Activated CD4-positive, alpha-beta T cell treated with anti-CD3 and anti-CD28 coated beads for 48 hours (primary cell): ENCODE measurements at regions not wholly inside any gene's neighbourhood (a gene's known extent, or its start where the extent isn't known, plus 50 kb on each side); places are given as distances from the start of the nearest gene placed in this dataset.

Source experiments
- DNase-seq: peaks from one replicate; pipeline ENCODE4 v3.0.0-alpha.2; 2020

DNA sequence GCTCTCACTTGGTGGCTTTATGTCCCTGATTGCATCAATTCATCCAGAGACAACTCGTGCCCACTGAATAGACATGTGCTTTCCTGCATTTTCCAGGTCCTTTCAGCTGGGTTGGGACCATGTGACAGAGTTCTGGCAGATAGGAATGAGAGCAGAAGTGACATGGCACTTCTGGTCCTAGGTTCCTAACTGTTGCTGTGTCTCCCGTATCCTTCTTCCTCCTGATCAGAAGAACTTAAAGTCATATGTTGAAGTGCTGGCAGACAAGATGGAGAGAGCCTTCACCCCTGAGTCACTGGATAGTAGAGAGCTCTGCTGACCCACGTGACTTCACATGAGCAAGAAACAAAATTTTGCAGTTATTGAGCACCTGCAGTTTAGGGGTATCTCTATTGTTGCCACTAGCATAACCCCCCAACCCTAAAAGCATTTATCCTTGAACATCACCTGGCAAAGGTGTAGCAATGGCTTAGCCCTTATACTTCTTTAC lies 80.0 kb downstream of the NREP start:
- no peak for DNase-seq

DNA sequence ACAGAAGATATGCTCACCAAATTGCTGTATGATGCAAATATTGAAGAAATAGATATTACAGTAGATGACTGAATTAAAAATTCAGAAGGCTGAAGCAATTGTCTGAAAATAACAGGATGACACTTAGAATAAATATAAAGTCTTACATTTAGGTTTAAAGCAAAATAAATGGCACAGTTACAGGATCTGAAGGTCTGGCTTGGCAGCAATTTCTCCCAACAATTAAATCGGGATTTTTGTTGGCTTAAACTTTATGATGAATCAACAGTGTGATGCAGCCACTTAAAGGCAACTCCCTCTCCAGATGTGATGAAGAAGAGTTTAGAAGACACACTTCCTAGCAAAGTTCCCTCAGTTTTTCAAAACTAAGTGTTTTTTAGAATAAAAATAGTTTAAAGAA lies 80.5 kb downstream of the NREP start:
- DNase-seq, result no peak

DNA sequence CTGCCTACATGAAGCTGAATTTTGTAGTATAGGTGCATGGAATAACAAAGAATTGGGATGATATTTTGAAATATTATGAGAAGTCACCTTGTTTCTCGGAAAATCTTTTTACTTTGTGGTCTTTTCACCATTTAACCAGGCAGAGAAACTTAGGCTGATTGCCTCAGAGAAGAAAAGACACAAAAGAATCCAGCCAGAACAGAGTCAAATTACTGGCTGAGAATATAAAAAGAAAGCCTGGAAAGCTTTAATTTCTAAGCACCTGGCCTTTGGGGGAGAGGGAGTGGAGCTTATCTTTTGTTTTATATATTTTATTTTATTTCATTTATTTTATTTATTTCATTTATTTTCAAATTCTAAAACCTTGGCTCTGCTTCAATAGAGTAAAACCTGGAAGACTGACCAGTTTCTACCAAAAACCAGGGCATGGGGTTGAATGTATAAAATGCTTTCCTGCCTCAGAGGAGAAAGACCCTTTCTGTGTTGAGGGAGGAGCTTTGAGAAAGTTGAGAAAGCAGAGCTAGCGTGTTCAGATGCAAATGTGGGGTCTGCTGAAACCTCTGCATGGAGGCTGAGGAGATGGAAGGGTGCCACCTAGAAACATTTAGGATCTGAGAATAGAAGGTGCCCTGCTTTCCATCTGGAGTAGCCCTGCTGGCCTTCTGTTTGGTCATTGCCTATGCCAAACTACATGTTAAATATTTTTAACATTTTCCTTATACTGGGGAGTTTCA lies 81.6 kb downstream of the NREP start:
- DNase-seq, result no peak

DNA sequence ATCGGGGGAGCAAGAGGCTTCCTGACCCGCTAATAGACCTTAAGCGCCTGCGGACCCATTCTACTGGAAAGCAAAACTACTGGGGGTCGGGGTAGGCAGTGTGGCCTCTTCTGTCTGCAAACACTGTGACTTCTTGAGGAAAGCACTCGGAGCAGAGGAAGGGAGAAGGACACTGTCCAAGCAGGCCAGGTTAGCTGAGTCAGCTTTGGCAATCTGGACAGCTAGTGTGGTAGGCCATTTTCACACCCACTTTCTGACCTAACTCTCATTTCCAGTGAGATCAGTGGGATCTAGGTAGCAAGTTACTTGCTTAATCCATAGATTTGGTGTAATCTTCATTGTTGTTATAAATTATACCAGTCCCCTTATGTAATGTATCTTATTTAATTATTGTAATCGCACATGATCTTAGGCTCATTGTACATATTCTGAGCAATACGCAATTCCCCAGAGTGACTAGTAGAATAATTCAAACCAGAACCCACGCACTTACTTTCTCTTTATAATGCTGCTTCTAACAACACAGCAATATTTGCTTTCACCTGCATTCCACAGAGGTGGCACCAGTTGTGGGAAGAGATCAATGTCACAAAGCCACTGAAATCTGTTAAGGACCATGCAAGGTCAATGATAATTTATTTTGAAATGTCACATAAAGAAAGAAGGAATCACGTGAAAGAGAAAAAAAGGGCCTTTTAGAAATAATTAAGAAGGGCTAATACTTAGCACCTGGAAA lies 82.9 kb downstream of the NREP start:
- DNase-seq, result no peak

DNA sequence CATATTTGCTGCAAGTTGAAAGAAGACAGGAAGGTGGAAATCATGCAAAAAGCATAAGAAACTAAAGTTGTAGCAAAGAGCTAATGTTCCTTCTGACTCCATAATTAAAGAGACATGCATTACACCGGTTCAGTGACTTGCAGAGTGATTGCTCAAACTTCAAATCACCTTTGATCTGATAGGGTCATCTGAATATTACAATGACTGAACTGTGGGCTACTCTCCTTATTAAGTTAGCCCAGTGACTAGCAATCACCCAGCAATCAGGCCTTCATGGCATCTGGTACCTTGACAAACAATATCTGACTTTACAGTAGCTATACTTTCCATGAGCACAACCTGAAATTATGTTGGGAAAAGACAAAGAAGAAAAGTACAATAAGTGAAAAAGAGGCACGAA lies 84.9 kb downstream of the NREP start:
- DNase-seq, result no peak

DNA sequence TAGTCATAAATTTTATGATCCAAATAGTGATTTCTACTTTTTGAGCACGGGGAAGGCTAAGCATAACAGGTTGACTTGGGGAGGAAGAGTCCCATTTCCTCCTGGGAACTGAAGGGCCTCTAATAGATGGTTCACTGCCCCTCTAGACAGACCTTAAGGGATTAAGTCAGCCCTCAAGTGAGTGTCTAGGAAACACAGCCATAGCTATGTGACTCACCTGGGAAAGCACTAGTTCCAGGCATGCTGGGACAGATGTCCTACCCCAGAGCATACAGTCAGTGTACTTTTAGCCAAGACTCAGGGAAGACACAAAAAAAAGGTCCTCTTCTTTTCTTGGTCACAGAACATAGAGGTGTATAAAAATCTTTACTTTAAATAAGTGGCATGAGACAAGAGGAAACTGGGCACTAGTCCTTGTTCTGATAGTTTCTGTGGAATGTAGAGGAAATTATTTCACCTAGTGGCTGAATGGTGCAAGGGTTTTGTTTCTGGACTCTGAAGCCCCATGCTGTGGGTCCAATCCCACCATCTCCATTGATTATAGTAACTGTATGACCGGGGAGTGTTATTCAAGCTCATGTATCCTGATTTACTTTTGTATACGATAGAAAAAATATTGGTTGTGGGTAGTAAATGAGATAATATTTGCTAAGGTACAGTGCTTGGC lies 86.0 kb downstream of the NREP start:
- no peak for DNase-seq

DNA sequence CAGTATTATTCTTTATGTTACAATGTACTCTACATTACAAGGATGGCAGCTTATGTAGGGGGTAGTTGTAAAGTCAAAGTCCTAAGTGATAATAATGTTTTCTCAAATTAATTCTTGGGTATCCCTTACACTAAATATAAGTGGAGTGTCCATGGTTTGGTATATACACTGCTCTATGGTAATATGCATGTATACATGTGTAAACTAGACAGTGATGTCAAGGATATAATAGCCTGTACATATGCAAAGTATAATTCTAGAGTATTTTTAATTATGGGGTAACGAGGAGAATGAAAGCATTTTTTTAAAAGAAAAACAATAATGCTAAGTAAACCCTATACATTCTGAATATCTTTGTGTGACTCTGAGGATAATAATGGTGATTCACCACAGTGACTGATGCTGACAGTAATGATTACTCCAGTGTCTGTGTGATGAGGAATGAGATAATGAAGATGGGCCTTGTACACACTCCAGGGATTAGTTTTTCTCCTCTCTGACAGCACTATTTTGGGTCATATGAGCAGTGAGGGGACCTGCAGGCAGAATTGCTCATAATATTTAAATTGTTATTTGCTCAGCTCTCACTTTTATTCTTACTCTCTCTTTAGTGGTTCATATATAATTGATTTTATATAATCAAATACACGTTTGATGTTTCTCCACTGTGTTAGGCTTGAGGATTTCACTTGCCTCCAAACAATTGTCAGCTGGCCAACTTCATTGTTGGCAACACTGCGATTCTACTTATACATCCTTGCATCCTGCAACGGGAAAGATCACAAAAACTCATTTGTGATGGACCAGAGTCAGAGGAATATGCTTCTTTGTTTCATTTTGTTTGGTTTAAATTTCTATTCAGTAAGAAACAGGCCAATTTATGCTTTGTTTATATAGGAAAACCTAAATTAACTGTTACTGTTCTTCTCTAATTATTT lies 88.2 kb downstream of the NREP start:
- no peak for DNase-seq

DNA sequence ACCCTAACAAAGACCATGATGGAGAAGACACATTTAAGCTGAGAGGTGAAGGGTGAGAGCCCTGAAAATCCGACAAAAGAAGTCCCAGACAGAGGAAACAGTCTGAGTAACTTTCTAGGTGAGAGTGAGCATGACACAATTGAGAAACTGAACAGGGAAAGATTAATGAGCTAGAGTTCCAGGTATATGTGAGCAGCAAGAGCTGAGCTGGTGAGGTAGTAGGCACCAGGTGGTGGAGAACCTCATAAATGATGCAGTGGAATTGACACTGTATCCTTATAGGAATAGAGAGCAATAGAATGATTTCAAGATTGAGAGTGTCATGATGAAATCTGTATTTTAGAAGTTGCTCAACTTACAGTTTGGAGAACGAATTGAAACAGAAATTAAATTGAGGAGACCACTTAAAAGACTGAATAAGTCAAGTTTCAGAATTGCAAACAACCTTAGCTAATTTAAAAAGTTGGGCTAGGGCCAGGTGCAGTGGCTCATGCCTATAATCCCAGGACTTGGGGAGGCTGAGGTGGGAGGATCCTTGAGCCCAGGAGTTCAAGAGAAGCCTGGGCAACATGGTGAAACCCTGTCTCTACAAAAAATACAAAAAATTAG lies 89.8 kb downstream of the NREP start:
- DNase-seq, result peak; percentile 5

DNA sequence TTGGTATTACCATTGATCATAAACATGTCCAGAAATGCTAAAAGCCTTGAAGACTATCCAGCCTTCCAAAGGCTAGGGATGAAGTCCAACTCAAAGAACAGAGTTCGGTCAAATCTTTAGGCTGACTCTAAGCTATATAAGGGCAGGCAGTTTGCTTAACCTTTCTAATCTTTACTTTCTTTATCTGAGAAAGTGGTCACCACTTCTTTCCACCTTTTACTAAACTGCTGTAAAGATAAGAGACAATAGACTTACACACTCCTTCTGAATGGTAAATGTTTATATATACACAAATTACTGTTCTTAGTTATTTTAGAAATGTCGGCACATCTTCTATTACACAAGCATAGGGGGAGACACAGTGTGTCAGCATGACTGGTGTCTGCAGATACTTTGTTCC lies 100.4 kb downstream of the NREP start:
- no peak for DNase-seq

DNA sequence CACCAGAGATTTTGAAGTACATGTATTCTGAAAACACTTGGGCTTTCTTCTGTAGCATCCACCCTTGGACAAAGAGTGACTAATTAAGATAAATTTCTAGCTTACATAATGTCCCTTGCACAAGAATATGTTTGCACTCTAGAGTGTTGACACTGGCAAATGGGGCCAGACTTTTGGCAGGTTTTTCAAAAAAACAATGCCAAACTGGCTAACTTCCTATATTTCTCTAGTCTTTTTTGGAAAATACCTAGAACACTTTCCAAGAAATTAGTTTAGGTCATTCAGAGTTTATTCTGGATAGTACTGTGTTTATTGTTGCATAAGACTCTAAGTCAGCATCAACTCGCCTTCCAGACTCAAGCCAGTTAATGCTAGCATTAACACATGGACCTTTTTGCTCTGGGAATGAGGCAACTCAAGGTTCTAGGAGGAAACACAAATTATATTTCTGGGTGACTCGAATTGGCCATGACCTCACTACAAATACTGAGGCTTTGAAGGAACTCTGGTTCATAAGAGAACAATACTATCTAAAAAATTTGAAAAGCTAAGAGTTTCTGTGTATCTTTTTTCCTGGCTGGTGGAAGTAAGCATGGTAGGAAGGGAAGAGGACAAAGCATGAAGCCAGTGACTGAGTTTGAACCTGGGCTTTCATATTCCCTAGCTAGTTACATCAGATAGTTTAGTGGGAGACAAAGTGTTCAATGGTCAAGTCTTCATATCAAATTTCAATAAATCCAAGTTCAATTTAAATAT lies 101.6 kb downstream of the NREP start:
- DNase-seq, result no peak

DNA sequence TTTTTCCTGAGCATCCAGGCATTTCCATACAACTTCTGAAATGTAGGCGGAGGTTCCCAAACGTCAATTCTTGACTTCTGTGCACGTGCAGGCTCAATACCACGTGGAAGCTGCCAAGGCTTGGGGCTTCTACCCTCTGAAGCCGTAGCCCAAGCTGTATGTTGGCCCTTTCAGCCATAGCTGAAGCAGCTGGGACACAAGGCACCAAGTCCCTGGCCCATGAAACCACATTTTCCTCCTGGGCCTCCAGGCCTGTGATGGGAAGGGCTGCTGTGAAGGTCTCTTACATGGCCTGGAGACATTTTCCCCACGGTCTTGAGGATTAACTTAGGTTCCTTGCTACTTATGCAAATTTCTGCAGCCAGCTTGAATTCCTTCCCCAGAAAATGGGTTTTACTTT lies 103.6 kb downstream of the NREP start:
- no peak for DNase-seq

DNA sequence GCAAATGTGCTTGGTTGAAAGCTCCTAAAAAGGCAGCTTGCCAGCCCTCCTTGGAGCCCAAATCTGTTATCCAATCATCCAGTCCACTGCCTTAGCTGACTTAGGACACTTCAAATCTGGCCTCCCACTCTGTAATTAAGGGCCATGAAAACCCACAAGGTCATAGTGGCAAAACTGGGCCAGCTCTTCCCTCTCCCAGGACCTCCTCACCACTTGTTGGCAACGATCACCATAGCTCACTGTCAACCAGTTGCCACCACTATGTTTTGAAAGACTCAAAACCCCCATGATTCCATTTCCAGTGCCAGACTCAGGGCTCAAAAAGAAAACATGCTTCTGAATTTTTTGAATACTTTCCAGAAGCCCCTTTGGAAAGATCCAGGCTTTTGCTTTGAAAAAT lies 107.5 kb downstream of the NREP start:
- DNase-seq, result no peak

DNA sequence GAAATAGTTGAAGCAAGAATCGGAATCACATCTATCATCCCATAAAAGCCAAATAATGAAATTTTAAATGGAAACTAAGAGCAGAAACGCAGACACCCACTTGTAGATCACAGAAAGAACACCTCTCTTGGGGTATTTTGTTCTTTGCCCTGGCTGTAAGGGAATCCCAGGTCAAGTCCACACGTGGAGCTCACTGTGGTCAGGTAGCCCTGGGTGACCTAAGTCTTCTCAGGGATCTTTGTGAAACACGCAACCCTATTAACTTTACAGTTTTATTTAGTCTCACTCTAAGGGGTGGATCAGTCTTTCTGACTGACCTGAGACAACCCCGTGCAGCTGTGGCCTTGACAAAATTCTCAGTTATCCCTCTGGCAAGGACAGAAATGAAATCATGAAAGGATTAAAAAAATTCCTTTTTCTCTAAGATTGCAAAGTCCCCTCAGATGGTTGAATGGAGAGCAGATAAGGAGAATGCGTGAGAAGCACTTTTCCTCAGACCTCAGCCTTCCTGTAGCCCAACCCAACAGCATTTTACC lies 111.6 kb downstream of the NREP start:
- DNase-seq, result no peak

DNA sequence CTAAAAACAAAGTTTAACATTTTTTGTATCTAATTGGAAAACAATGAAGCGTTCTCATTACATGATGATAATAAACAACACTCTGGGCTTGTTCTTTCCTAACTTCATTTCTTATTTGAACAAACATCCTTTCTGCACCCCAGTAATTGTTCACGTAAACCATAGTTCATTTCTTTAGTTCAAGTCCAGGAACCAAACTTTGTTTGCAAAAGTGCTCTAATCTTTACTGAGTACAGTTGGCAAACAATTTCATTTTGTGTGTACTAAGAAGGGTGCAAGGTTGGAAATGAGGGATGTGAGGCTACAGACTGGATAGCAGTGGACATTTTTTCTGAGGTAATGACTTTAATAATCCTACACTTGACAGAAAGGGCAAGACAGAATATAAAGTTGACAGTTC lies 113.5 kb downstream of the NREP start:
- DNase-seq, result no peak

DNA sequence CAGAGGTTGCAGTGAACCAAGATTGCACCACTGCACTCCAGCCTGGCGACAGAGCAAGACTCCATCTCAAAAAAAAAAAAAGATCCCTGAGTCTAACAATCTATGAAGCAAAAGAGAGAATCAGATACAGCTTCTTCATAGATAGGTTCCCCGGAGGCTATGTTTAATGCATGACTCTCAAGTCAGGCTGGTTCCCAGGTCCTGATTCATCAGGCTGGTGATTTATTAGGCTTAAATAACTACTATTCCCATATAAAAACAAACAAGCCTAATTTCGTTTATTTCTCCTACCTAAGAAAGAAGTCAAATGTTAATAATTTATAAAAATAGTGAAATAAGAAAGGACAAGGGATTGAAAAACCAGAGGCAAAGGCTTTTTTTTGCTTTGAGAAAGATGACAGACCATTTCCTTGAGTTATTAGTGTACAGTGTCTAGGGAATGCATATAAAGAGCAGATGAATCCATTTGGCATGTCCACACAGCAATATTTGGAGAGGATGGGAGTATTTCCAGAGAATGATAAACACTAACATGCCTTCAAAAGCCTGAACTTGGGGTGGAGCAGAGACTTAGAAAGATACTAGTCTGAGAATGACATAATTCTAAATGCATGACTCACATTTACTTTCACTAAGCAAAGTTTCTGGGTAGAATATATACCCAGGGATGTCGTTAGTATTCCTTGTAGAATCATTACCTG lies 115.3 kb downstream of the NREP start:
- no peak for DNase-seq

DNA sequence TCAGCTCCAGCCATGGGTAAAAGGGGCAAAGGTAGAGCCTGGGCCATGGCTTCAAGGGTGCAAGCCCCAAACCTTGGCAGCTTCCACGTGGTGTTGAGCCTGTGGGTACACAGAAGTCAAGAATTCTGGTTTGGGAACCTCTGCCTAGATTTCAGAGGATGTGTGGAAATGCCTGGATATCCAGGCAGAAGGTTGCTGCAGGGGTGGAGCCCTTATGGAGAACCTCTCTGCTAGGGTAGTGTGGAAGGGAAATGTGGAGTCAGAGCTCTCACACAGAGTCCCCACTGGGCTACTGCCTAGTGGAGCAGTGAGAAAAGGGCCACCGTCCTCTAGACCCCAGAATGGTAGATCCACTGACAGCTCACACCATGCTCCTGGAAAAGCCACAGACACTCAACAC lies 117.1 kb downstream of the NREP start:
- no peak for DNase-seq

DNA sequence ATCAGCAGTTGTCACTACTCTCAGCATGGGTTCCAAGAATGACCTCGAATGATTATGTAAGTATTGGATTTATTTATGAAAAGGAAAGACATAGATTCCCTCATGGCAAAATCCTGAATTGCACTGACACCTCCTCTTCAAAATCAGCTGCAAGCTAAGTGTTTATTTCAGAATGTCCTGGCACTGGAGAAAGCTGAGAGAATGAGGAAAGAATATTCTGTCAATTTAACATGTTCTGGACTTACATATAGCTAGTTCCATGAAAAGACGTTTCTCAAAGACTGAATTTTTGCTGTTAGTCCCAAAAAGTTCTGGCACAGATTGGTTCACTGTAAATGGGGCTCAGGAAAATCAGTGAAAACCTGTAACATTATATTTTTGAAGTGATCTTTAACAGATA lies 120.3 kb downstream of the NREP start:
- DNase-seq, result no peak

DNA sequence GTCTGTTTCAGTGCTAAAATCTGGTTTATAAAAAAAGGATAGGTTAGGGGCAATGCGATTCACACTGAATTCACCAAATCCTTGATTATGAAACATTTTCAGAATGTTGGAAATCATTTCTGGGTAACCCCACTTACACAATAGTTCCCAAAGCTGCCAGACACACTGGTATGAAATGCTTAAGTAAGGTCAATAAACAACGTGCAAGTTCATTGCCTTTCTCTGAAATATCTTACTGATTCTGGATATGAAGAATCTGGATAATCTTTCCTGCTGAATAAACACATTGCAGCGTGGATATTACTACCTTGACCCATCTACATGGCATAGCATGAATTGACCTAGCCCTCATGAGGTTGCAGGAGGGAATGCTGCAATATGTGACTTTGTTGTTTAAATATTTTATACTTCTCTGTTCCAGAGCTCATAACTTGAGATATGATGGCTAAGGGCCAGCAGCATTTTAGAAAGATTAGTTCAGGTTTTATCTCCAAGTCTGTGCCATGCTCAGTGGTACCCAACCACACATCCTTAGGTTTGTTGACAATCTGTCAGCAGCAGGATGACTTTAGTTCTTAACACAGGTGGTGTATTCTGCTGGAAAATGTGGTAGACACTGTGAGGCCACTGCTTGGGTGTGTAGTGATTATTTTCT lies 121.0 kb downstream of the NREP start:
- DNase-seq, result no peak

DNA sequence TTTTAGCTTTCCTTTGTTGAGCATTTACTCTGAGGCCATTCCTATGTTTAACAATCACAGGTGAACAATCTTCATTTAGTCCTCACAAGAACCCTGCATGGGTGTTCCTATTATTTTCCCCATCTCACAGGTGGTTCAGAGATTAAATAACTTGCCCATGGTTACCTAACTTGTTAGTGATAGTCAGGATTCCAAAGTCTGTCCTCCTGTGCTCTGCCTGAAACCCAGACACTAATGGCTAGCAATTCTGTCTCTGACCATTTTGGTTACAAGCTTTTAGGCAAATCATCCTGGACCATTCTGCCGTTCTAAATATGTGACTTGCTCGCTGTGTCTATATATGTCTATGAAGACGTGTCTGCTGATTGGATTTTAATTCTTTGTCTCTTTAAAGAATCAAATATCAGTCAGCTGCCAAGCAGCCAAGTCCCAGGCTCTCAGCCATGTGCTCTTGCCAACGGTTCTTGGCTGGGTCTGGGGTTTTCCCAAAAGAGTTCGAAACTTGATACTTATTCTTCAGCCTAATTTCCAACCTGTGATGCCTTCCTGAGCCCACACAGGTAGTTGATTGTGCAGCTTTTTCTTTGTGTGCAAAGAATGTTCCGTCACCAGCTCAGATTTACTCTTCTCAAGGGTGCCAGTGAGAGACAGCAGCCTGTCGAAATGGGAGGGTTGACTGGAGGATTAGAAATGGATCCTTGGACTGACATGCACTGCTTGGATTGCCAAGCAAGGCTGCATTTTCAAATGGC lies 121.7 kb downstream of the NREP start:
- no peak for DNase-seq
